ENCODE measurements at regions not wholly inside any gene's neighbourhood (a gene's known extent, or its start where the extent isn't known, plus 50 kb on each side); places are given as distances from the start of the nearest gene placed in this dataset.

DNA sequence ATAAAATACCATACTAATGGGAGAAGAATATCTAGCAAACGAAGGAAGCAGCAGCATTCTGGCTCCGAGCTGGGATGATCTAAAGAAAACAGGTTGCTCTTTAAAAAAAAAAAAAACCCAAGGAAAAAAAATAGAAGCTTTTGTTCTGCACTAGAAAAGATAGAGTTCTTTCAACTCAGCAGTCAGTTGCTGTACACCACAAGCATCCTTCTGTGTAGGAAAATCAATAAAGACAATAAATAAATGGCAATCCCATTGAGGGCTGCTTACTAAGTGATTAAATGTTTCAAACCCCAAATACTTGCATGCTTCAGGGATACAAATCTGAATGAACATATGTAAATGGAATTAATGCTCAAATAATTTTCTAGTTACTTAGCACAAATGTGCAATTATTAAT is 207.1 kb downstream of the TEX36 start:
- peaks cover 14% of the 10 kb centered on the region for H3K27me3 ChIP-seq (ENCODE audit: control insufficient read depth, extremely low read depth, insufficient read depth, low read length)
- no peaks in the 10 kb centered on the region for H3K9me3 ChIP-seq (ENCODE audit: control insufficient read depth, low read depth, low read length)
- H4K20me1 ChIP-seq (ENCODE audit: control insufficient read depth, extremely low read depth, insufficient read depth, low read length) = no peaks in the 10 kb centered on the region
- no peaks in the 10 kb centered on the region for H3K79me2 ChIP-seq (ENCODE audit: control insufficient read depth, insufficient read depth, low read length)
- TF ChIP-seq, protein P1, sequence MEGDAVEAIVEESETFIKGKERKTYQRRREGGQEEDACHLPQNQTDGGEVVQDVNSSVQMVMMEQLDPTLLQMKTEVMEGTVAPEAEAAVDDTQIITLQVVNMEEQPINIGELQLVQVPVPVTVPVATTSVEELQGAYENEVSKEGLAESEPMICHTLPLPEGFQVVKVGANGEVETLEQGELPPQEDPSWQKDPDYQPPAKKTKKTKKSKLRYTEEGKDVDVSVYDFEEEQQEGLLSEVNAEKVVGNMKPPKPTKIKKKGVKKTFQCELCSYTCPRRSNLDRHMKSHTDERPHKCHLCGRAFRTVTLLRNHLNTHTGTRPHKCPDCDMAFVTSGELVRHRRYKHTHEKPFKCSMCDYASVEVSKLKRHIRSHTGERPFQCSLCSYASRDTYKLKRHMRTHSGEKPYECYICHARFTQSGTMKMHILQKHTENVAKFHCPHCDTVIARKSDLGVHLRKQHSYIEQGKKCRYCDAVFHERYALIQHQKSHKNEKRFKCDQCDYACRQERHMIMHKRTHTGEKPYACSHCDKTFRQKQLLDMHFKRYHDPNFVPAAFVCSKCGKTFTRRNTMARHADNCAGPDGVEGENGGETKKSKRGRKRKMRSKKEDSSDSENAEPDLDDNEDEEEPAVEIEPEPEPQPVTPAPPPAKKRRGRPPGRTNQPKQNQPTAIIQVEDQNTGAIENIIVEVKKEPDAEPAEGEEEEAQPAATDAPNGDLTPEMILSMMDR (optimal IDR thresholded peaks at IDR 0.05 in 1 of 3, IDR thresholded peaks at IDR 0.05 in 1 of 3, conservative IDR thresholded peaks at IDR 0.05 in 1 of 3; ENCODE audit: extremely low read depth in 1 of 3, insufficient read depth in 2 of 3, low read length in 3 of 3) = no peak
- no peak for TF ChIP-seq EZH2 (IDR thresholded peaks at IDR 0.05; ENCODE audit: low read length)
- FAIRE-seq (no peak), DNase-seq (ENCODE audit: low read depth, low spot score) (no peak)
- dilution Hi-C loops (cut with MboI; ENCODE audit: extremely low pct_ligation_motif_present, low sequenced_read_pairs) = no loop called here
- no peaks in the 10 kb centered on the region for H3K9me1 ChIP-seq (ENCODE audit: control insufficient read depth, extremely low read depth, insufficient read depth, low read length)
- no peak overlapping the region for H3K9ac ChIP-seq (ENCODE audit: control insufficient read depth, extremely low read depth, insufficient read depth, low read length)
- no peak overlapping the region for H3K4me3 ChIP-seq (ENCODE audit: control insufficient read depth in 2 of 3, extremely low read depth in 1 of 3, insufficient read depth in 2 of 3, low read depth in 1 of 3, low read length in 3 of 3)
- no peak overlapping the region for H3K27ac ChIP-seq (ENCODE audit: control insufficient read depth, insufficient read depth, low read length)
- no peak overlapping the region for H3K4me2 ChIP-seq (ENCODE audit: control insufficient read depth, extremely low read depth, insufficient read depth, low read depth, low read length)
- no peaks in the 10 kb centered on the region for H3K36me3 ChIP-seq (ENCODE audit: control insufficient read depth in 2 of 2, extremely low read depth in 1 of 2, insufficient read depth in 2 of 2, low read length in 2 of 2)
- H2AFZ ChIP-seq (ENCODE audit: control insufficient read depth, low read length) = no peak overlapping the region
- H3K4me1 ChIP-seq (ENCODE audit: control insufficient read depth, extremely low read depth, insufficient read depth, low read length) = peaks cover 11% of the 10 kb centered on the region

DNA sequence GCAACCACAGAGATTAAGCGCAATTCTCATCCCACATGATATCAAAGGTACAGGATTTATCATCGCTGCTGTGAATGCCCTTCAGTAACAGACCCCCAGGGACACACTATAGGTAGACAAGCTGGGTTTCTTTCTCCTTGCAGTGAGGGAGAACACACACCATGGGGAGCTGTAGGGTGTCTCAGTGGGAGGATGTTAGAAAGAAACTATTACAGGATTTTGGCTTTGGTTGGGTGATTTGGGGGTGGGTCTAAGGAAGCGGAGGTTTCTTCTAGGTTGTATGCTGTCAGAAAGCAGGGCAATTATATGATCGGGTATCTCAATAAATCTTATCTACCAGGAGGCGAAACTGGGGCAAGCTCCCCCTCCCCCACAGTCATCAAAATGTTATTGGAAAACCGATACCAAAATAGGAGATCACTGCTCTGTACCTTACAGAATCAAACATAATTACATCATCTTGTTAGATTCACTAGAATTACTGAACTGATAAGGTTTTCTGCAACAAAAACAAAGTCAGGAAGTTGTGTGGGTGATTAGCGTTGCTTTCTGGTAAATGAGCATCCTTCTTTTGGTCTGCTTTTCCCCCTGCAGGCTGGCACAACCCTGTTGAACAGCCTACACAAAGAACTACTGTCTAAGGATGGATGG is 209.7 kb downstream of the TEX36 start:
- Histone ChIP-seq H3K36me3 (ENCODE audit: control insufficient read depth in 2 of 2, extremely low read depth in 1 of 2, insufficient read depth in 2 of 2, low read length in 2 of 2) (no peaks in the 10 kb centered on the region), H3K27me3 (ENCODE audit: control insufficient read depth, extremely low read depth, insufficient read depth, low read length) (peaks cover 14% of the 10 kb centered on the region), H3K4me2 (ENCODE audit: control insufficient read depth, extremely low read depth, insufficient read depth, low read depth, low read length) (no peak overlapping the region), H3K4me3 (ENCODE audit: control insufficient read depth in 2 of 3, extremely low read depth in 1 of 3, insufficient read depth in 2 of 3, low read depth in 1 of 3, low read length in 3 of 3) (no peak overlapping the region), H3K9me3 (ENCODE audit: control insufficient read depth, low read depth, low read length) (no peaks in the 10 kb centered on the region), H2AFZ (ENCODE audit: control insufficient read depth, low read length) (no peak overlapping the region), H3K9ac (ENCODE audit: control insufficient read depth, extremely low read depth, insufficient read depth, low read length) (no peak overlapping the region), H4K20me1 (ENCODE audit: control insufficient read depth, extremely low read depth, insufficient read depth, low read length) (no peaks in the 10 kb centered on the region), H3K4me1 (ENCODE audit: control insufficient read depth, extremely low read depth, insufficient read depth, low read length) (no peaks in the 10 kb centered on the region), H3K9me1 (ENCODE audit: control insufficient read depth, extremely low read depth, insufficient read depth, low read length) (no peaks in the 10 kb centered on the region), H3K79me2 (ENCODE audit: control insufficient read depth, insufficient read depth, low read length) (no peaks in the 10 kb centered on the region), H3K27ac (ENCODE audit: control insufficient read depth, insufficient read depth, low read length) (no peak overlapping the region)
- TF ChIP-seq, protein P1 (optimal IDR thresholded peaks at IDR 0.05 in 1 of 3, IDR thresholded peaks at IDR 0.05 in 1 of 3, conservative IDR thresholded peaks at IDR 0.05 in 1 of 3; ENCODE audit: extremely low read depth in 1 of 3, insufficient read depth in 2 of 3, low read length in 3 of 3) = no peak
- TF ChIP-seq EZH2 (IDR thresholded peaks at IDR 0.05; ENCODE audit: low read length) = no peak
- DNase-seq (ENCODE audit: low read depth, low spot score) = no peak
- dilution Hi-C loops (cut with MboI; ENCODE audit: extremely low pct_ligation_motif_present, low sequenced_read_pairs) = no loop called here
- no peak for FAIRE-seq

Measured in keratinocyte (primary cell).